GM11168 (cell line): ENCODE measurements at regions not wholly inside any gene's neighbourhood (a gene's known extent, or its start where the extent isn't known, plus 50 kb on each side); places are given as distances from the start of the nearest gene placed in this dataset.

Experiments
- in situ Hi-C: fragments of 300-500 bp; cut with MboI; formaldehyde crosslinking; loops from one replicate; pipeline ENCODE4 v1.12.0; 2022; ENCODE audit warnings: low sequenced_read_pairs; ENCODE audit not compliant: unreplicated experiment

- in situ Hi-C loops, result no loop called here
Observed at GRCh38 chr1:234720709-234721441, 110.9 kb upstream of the IRF2BP2 start.

GRCh38 chr1:234719454-234720251 is 109.7 kb upstream of the IRF2BP2 start:
- in situ Hi-C loops, result no loop called here

- in situ Hi-C loops, result no loop called here
Observed at GRCh38 chr1:234718496-234719453, 108.8 kb upstream of the IRF2BP2 start.

DNA sequence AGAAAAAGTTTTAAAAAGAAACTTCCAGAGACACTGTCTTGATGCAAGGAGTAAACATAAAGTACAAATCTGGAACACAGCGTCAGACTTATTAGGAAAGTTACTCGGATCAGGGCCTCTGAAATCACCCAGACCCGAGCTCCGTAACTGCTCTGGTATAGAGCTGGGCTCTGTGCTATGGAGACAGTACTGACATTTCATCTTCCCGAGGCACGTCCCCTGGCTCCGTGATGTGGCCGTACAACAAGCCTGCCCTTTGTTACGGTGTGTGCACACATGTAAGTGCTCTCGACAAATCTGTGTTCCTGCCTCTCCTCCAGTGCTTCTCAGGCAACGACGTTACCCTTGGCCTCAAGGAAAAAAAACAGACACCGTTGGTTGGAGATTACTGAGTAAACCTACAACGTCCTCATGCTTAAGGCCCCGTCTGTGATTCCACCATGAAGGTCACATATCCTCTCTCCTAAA is 107.0 kb upstream of the IRF2BP2 start:
- in situ Hi-C loops, result no loop called here

DNA sequence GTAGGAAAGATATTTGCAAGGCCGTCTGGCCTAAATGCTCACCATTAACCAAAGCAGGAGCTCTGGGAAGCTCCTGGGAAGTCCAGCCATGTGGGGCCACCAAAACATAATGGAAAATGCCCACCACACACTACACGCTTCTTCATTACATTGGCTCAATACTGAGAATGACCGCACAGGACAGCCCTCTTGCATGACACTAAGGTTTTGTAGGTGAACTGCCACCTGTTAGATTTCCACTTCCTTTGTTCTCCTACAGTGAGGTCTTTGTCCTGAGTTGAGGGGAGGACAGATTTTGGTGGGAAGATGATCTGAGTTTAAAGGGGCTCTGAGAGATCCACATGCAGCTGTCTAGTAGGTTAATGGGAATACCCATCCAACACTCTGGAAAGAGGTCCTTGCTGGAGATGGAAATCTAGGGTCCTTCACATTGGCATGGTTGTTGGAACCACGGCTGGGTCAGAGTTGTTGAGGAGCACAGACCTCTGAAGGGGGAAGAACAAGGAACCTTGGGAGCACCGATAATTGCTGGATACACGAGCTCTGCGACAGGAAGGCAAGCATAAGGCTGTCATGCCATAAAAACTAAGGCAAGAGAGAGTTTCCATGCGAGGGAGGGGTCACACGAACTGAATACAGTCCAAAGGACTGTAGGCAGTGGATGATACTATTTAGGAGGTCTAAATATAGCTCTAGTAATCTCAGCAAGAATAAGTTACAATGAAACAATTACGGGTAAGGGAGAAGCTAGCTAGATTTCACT is 105.5 kb upstream of the IRF2BP2 start:
- in situ Hi-C loops, result no loop called here

- in situ Hi-C loops, result no loop called here
Observed at GRCh38 chr1:234713859-234714258, 103.9 kb upstream of the IRF2BP2 start.

DNA sequence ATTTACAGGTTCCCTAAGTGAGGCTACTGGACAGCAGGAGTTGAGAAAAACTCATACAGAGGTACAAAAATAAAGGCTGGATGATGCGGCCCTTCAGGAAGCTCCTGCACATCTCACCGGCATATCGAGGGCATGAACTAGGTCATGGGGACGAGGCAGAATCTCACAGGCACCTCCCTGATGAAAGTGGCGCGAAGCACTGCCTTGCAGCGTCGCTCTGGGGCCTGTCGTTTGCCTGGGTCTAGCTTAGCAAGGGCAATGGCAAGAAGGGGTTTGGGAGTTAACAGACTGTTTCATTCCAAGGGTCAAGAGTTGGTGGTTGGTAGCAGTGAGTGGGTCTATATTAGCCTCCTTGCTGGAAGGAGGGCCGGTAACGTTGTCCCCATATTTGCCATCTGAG is 103.5 kb upstream of the IRF2BP2 start:
- in situ Hi-C loops, result no loop called here

- in situ Hi-C loops, result no loop called here
Observed at GRCh38 chr1:234712891-234713305, 102.9 kb upstream of the IRF2BP2 start.

DNA sequence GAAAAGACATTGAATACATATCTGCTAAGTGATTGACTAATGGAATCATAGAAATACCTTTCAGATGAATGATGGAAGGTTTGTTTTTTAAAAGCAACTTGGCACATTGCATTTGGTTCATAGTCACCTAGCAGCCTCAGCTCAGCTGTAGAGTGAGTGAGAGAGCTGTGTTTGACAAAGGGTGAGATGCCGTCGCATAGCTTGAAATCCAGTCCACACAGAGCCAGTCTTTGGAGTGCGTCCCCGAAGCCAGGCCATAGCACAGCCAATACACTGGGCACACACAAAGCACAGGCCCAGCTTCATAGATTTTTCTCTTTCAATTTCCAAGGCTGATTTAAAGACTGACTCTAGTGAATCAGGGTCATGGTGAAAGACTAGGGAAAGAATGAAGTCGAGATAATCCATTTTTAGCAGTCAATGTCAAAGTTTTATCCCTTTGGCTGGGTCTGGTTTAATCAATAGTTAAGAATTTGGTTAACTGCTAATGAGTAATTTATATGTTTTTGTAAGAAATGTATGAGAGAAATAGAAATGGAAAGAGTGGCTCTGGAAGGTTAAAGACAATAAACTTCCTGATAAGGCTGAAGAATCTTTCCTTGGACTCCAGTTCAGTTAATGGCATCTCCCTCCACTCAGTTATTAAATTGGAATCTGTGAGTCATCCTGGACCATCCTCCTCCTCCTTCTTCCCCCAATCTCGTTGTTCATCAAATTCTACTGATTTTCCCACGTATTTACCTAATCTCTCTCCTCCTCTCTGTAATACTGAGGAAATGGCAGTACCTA is 101.2 kb upstream of the IRF2BP2 start:
- in situ Hi-C loops, result no loop called here

- in situ Hi-C loops, result no loop called here
Observed at GRCh38 chr1:234710381-234710780, 100.4 kb upstream of the IRF2BP2 start.

- in situ Hi-C loops, result loop anchor here (10.0 kb wide), 1 partner anchor 355 kb away; no protein-coding TSS in a partner anchor
Observed at GRCh38 chr1:234709473-234710228, 99.7 kb upstream of the IRF2BP2 start.

DNA sequence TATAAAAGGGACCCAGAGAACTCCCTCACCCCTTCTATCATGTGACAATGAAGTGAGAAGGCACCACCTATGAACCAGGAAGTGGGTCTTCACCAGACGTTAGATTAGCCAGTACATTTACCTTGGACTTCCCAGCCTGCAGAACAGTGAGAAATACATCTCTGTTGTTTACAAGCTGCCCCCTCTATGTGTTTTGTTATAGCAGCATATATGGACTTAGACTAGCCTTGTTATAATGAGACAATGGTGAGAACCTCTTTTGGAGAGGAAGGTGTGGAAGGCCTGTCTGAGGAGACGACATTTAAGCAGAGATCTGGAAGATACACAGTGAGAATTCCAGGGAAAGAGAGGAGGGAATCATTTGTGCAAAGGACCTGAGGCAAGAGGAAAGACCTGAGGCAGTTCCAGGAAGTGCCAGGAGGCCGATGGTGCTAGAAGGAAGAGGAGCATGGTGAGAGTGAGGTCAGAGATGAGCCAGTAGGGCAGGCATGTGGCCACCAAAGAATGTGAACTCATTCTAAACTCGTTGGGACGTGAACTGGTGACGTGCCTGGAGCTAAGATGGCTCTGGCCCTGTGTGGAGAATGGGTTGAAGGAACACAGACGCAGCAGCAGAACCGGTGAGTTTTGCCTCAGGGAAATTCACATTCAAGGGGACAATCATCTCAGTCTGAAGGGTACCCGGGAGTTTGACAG is 98.9 kb upstream of the IRF2BP2 start:
- in situ Hi-C loops, result loop anchor here (10.0 kb wide), 1 partner anchor 356 kb away; no protein-coding TSS in a partner anchor

DNA sequence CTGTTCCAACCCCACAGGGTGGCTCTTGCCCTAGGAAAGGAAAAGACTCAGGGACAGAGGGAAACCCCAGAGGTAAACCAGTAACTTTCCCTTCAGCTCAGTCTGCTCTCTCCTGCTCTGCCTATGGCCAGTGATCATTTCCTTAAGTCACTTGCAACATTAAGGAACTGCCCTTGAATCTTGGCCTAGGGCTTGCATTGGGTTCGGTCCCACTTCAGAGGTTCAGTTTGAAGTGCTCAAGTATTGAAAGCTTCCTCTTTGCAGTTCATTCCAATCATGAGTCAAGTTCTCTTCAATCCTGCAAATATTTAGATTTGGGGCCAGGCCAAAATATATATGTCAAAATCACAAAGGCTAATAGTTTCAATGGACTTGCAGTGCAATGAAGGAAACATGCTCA is 97.7 kb upstream of the IRF2BP2 start:
- in situ Hi-C loops, result loop anchor here (10.0 kb wide), 1 partner anchor 357 kb away; no protein-coding TSS in a partner anchor

- in situ Hi-C loops, result loop anchor here (10.0 kb wide), 1 partner anchor 358 kb away; no protein-coding TSS in a partner anchor
Observed at GRCh38 chr1:234706931-234707330, 97.0 kb upstream of the IRF2BP2 start.

DNA sequence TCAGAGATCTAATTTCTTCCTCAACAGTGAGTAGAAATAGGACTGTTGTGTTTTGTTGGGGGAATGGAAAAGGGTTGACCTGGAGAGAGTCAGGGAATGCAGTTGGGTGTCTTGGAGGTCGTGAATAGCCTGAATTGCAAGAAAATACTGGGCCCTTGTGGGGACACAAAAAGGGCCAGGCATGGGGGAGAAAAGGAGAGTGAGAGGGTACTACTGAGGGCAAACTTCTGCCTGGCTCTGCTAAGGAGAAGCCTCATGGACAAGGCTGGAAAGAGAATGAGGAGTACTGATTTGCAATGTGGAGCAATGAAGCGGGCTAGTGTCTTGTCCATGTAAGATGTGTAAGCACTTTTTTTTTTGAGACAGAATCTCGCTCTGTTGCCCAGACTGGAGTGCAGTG is 96.2 kb upstream of the IRF2BP2 start:
- in situ Hi-C loops, result loop anchor here (10.0 kb wide), 1 partner anchor 359 kb away; no protein-coding TSS in a partner anchor

DNA sequence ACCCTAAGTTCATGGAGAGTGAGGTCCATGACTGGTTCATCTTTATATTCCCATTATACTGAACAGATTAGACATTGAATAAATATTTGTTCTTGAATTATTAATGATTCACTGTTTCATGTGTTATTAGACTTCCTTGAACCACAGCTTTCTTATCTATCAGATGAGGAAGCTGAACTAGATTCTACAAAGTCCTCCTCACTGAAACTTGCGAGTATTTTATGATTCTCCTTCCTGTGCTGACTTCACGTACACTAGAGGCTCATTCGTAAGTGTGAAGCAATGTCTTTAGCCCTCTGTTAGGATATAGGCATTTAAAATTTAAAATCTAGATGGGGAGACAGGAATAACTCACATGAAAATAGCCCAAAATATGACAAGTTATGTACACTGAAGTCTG is 95.6 kb upstream of the IRF2BP2 start:
- in situ Hi-C loops, result loop anchor here (10.0 kb wide), 1 partner anchor 359 kb away; no protein-coding TSS in a partner anchor
